HG03175 (cell line): ENCODE measurements at regions not wholly inside any gene's neighbourhood (a gene's known extent, or its start where the extent isn't known, plus 50 kb on each side); places are given as distances from the start of the nearest gene placed in this dataset.

Experiments used
- ATAC-seq: cut with Tn5 transposase; IDR thresholded peaks from one replicate; pipeline ENCODE4 v1.9.1; 2021; ENCODE audit warnings: mild to moderate bottlenecking, moderate library complexity; ENCODE audit not compliant: unreplicated experiment

DNA sequence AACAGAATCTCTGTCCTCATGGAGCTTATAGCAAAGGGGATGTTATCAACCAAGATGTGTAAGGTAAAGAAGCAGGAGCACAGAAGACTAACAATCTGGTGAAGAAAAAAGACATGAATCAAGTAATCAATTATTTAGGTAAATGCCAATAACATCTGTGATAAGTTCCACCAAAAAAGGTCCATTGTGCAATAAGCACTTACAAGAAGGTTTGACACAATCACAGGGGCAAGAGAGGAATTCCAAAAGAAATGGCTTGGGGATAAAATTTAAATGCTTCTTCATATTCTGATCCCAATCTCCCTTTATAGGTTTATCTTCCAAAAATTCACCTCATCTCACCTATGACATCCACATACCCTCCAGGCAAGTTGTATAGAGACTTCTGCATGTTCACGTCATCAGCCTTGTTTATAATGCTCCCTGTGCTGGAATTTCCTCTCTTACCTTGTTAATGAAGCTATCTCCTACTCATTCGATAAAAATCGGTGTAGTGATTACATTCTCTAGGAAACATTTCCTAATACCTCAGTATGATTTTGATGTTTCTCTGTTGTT, 53.6 kb upstream of the DPT start:
- ATAC-seq: no peak

DNA sequence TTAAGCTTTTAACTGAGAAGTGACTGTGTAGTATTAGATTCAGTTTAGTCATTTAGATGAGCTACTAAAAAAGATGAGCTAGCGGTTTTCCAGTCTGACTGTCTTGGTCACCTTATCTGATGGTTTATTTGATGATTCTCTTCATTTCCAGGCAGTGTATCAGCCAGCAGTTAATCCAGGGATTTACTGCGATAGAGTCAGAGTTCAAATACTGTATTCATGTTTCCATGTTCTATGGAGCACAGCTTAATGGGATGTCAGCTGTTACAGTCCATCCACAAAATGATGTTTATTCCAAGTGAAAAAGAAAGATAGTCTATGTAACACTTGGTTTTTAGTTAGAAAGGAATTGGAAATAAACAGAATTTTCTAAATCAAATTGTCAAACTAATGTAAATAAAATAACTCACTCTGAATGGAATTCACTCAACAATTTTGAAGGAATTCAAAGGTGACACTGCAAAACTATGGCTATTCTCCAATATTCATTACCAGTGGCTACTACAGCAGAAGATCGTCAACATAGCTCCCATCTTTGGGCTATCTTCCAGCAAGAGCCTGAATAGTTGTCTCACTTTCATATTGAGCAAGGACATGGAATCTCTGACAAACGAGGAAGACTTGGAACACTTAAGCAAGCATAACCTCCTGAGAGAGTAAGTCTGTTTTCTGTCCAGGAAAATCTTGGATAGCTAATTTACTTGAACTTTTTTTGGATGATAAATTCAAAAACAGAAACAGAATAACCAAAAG, 54.6 kb upstream of the DPT start:
- ATAC-seq: no peak

- no peak for ATAC-seq
Measured at GRCh38 chr1:168786476-168787330, 57.7 kb upstream of the DPT start.

DNA sequence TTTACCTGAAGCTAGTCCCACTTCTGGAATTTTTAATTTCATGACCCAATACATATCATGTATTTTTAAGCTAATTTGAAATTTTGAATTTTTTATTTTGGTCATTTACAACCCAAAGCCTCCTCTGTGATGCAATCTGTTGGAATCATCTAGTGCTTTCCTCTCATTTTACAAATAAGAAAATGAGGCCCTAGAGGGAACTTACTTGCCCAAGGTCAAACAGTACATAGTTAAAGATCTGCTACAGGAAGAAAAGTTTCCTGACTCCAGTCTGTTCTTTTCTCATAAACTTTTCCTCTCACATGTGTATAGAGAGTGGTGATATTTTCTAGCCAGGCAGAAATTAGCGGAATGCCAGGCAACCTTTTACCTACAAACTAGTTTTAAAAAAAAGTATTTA, 59.3 kb upstream of the DPT start:
- no peak for ATAC-seq

DNA sequence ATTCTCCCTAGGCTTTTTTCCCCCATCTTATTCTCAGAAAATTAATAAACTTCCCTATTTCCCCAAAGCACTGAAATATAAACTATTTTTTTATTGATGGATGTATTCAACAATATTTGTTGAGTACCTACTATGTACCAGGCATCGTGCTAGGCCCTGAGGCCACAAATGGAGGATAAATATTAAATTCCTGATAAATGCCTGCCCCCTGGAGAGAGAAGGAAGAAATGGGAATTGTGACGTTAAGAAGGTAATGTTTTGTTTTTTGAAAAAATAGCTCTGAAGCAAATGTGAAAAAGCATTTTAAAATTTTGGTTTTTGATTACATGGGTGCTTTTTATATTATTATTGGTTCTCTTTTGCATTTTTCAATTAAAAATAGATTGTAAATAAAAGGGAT, 60.5 kb upstream of the DPT start:
- no peak for ATAC-seq

DNA sequence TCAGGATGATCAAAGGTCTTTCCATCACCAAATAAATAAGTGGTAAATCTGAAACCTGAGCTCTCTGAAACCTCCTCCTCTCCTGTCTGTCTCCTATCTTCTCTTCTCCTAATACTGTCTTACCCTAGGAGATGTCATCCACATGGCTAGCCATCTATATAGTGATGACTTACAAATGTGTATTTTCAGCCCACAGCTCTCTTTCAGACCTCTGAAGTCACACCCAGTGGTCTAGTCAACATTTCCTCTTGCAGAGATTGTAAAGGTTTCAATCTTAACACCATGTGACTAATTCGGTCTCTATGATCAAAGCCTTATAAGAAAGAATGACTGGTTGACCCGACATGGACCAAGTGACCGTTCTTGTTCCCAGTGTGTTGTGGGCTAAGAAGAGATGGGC, 63.1 kb upstream of the DPT start:
- ATAC-seq: no peak

DNA sequence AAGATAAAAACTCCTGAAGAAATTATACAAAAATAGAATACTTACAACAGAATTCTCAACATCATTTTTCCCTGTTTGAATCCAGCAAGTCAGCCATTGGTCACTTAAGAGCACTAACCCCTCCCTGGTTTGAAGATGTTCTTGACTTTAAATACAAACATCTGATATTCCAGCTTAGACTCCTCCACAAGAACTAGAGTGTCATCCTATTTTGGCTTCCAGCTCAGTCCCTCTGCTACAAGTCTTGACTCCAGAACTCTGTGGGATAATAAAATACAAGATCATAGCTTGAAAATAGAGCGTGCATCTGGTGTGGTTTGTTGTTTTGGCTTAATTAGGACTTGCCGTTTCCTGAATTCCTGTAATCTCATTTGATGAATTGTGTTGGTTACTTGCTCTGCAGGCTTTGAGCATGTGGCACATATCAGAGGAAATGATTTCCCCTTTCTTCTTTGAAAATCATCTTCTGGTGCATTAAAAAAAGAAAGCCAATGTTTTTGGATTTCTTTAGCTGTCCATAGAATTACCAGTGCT, 63.7 kb upstream of the DPT start:
- no peak for ATAC-seq

- ATAC-seq: no peak
Measured at GRCh38 chr1:168794057-168794456, 65.1 kb upstream of the DPT start.

DNA sequence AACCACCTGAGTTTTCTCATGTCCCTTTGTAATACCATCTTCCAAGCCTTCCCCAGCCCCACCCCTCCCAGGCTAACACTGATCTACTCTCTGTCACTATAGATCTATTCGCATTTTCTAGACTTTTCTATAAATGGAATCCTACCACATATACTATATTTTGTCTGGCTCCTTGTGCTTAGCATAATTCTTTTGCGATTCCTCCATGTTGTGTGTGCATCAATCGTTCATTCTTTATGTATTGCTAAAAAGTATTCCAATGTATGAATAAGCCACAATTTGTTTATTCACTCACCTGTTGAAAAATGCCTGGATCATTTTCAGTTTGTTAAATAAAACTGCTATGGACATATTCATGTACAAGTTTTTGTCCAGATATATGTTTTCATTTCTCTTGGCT, 66.7 kb upstream of the DPT start:
- no peak for ATAC-seq

- no peak for ATAC-seq
Measured at GRCh38 chr1:168799927-168800605, 71.1 kb upstream of the DPT start.

- ATAC-seq: no peak
Measured at GRCh38 chr1:168801032-168801745, 72.2 kb upstream of the DPT start.

DNA sequence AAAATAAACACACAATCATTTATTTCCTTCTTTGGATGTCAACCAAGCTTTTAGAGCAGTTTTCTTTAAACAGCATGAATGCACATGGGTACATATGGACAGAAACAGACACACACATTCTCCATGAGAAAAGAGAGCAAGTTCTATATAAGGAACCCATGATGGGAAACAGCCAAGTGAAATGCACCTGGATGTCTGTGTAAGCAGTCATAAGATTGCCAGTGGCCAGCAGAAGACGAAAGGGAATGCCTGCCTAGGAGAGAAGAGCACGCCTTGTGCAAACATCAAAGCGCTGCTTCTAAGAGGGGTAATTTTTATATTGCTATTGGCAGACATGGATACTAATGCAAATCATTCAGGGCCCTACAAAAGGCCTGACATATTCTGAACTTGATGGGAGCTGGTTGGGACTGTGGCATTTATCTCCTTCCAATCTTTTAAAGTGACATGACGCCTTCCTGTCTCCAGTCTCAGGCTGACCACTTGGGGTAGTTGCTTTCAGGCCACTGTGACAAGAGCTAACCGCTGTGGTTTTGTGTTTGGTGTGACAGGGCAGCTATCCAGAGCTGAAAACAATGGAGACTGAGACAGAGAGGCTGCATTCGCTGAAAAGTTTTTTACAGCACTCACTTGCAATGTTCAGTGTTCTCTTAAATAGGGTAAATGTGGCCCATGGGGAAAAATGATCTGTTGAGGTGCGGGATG, 75.0 kb upstream of the DPT start:
- ATAC-seq: no peak

DNA sequence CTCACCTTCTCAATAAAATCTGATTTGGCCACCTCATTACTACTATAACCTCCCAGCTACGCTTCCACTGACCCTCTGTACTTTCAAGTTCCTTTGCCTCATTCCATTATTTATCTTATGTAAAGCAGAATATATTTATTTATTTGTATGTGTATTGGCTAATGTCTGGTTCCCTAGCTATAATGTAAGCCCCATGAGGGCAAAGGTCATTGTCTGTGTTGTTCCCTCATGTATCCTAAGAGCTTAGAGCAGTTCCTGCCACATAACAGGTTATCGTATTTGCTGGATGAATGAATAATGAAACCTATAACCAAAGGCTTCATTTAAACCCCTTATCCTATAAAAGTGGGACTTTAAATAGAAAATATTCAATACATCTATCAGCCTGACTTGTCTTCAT, 77.9 kb upstream of the DPT start:
- ATAC-seq: no peak

- ATAC-seq: no peak
Measured at GRCh38 chr1:168811176-168811575, 82.2 kb upstream of the DPT start.

DNA sequence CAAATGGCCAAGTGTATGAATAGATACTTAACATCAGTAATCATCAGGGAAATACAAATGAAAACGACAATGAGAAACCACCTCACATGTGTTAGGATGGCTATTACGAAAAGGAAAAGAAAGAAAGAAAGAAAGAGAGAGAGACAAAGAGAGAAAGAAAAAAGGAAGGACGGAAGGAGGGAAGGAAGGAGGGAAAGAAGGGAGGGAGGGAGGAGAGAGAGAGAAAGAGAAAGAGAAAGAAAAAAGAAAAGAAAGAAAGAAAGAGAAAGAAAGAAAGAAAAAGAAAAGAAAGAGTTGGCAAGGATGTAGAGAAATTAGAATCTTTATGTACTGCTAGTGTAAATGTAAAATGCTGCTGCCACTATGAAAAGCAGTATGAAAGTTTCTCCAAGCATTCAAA, 90.7 kb upstream of the DPT start:
- ATAC-seq: no peak

GRCh38 chr1:168821434-168821833, 92.4 kb upstream of the DPT start:
- ATAC-seq: no peak

GRCh38 chr1:168822911-168823310, 93.9 kb upstream of the DPT start:
- ATAC-seq: no peak

DNA sequence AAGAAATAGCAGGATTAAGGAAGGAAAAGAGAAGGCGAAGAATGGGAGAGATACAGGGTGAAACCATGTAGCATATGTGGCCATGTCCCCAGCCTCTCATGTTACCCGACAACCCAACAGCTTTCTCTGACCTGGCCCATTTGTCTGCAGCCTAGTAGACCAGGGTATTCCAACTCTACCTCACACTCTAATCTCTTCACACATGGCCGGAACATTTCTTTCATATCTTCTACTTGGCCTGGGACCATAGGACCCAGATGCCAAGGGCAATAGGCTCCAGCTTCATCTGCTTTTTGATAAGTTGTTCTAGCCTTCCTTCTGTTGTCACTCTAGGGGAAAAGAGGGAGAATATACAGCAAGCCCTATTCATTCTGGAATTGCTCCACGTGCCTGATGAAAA, 95.0 kb upstream of the DPT start:
- no peak for ATAC-seq

DNA sequence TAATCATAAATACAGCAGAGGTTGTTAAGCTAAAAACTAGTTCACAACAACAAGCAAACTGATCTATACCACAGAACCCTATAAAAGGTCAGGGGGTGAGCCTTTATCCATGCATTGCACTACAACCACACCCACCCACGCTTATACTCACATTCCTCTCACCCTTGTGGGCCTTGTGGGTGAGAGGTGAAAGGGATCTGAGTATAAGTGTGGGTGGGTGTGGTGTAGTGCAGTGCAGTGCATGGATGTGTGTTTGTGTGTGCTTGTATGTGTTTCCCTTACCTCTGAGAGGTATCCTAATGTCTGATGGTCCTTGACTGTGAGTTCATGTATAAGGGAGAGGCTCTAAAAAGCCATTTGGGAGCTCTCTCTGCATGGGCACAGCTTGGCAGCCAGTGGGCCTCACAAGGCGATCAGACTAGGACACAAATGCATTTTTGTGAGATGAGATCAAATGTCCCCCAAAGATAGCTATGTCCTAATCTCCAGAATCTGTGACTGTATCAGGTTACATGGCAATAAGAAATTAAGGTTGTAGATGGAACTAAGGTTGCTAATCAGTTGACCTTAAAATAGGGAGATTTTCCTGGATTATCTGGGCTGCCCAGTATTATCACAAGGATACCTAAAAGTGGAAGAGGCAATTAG, 95.5 kb upstream of the DPT start:
- peak; percentile 59 for ATAC-seq
